ENCODE measurements at regions not wholly inside any gene's neighbourhood (a gene's known extent, or its start where the extent isn't known, plus 50 kb on each side); places are given as distances from the start of the nearest gene placed in this dataset.
"Not testable (repeated sequence)": the region's sequence is repeated elsewhere in the genome, so short reads cannot be mapped to it uniquely, and the experiment has no call there.

DNA sequence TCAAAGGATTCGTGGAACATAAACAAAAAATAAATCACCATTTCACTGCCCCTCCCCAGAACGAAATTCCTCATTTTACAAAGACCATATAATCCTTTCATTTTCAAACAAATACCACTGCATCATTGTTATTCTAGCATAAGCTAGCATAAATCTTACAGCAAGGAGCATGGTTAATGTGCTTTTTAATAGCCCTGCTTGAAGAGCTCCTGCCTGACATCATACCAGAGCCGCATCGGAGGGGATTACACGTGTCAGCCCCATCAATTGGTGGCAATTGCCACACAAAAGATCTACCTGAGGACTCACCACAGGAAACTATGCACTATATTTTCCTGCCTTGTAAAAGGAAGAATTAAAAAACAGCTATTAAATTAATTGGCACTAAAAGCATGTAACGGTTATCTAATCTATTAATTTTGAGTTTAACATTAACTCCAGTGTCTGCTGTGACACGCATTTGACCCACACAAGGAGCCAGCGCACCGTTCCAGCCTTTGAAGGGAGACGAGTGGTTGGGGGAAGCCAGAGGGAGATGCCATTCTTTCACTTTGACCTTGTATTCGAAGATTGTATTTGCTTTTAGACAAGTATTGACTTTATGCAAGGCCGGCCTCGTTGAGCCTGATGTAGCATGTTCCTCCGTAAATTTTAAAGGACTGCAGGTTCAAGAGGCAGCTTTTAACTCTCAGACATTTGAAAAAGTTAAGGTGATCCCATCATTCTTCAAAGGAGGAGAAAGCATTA, 261.1 kb upstream of the RNF32 start:
- TF ChIP-seq, protein P1, sequence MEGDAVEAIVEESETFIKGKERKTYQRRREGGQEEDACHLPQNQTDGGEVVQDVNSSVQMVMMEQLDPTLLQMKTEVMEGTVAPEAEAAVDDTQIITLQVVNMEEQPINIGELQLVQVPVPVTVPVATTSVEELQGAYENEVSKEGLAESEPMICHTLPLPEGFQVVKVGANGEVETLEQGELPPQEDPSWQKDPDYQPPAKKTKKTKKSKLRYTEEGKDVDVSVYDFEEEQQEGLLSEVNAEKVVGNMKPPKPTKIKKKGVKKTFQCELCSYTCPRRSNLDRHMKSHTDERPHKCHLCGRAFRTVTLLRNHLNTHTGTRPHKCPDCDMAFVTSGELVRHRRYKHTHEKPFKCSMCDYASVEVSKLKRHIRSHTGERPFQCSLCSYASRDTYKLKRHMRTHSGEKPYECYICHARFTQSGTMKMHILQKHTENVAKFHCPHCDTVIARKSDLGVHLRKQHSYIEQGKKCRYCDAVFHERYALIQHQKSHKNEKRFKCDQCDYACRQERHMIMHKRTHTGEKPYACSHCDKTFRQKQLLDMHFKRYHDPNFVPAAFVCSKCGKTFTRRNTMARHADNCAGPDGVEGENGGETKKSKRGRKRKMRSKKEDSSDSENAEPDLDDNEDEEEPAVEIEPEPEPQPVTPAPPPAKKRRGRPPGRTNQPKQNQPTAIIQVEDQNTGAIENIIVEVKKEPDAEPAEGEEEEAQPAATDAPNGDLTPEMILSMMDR (IDR thresholded peaks at IDR 0.05; ENCODE audit: low read depth, low read length) = no peak
- no peak overlapping the region for H3K4me3 ChIP-seq (ENCODE audit: low read depth, low read length)
- DNase-seq (ENCODE audit: low read depth, low spot score) = no peak
- in situ Hi-C loops (cut with HindIII; ENCODE audit: low sequenced_read_pairs) = no loop called here

DNA sequence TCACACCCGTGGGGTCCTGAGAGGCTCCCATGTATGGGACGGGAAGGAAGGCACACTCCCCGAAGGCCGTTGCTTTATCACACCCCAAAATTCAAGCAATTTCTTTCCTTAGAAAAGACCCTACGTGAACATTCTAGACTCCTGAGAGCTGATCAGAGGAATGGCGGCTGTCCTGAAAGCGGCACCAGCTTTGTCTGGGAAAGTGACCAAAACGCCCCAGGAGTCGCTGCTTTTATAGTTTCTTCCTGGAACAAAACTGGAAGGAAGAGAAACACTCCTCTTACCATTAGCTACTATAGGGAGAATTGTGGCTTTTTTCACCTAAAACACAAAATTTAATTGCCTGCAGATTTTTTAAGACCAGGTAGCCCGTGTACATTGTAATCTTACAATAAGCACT, 261.8 kb upstream of the RNF32 start:
- no peak overlapping the region for H3K4me3 ChIP-seq (ENCODE audit: low read depth, low read length)
- no peak for DNase-seq (ENCODE audit: low read depth, low spot score)
- in situ Hi-C loops (cut with HindIII; ENCODE audit: low sequenced_read_pairs) = no loop called here
- TF ChIP-seq, protein P1 (IDR thresholded peaks at IDR 0.05; ENCODE audit: low read depth, low read length) = no peak

DNA sequence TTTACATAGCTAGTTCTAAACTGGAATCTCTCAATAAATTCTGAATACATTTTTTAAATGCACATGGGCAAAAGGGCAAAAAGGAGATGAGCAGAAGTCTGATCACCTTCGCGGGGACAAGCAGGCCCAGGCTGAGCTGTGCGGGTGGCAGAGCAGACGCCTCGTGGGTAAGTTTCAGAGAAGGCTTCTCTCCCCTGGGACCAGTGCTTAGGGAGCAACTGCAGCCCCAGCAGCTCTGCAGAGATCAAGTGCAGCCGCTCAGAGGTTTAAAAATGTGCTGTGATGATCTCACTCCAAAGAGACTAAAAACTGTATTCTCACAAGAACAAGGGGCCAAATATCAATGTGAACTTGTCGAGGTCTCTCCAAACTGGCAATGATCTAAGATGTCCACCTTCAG, 264.3 kb upstream of the RNF32 start:
- no peak overlapping the region for H3K4me3 ChIP-seq (ENCODE audit: low read depth, low read length)
- TF ChIP-seq, protein P1 (IDR thresholded peaks at IDR 0.05; ENCODE audit: low read depth, low read length) = no peak
- DNase-seq (ENCODE audit: low read depth, low spot score) = no peak
- in situ Hi-C loops (cut with HindIII; ENCODE audit: low sequenced_read_pairs) = no loop called here

DNA sequence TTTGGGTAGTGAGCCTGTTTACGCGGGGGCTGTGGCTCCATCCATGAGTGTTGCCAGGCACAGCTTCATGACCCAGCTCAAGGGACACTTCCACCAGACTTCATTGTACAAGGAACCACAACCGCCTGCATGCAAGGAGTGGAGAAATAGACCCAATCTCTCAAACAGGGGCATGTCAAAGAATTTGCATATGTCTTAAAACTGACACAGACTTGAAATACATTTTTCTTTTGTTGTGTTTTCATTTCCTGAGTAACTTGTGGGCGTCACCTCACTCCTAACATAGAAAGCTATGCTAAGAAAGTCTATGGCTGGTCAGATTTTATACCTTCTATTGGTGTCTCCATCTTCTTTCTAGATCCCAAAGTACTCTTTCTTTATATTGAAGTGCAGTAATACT, 266.2 kb upstream of the RNF32 start:
- TF ChIP-seq, protein P1 (IDR thresholded peaks at IDR 0.05; ENCODE audit: low read depth, low read length) = no peak
- no peak overlapping the region for H3K4me3 ChIP-seq (ENCODE audit: low read depth, low read length)
- in situ Hi-C loops (cut with HindIII; ENCODE audit: low sequenced_read_pairs) = no loop called here
- DNase-seq (ENCODE audit: low read depth, low spot score) = no peak

DNA sequence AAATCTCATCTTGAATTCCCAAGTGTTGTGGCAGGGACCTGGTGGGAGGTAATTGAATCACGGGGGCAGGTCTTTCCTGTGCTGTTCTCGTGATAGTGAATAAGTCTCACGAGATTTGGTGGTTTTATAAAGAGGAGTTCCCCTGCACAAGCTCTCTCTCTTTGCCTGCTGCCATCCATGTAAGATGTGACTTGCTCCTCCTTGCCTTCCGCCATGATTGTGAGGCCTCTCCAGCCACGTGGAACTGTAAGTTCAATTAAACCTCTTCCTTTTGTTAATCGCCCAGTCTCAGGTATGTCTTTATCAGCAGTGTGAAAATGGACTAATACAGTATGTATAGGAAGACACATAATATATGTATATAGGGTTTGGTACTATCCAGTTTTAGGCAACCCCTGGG, 270.6 kb upstream of the RNF32 start:
- DNase-seq (ENCODE audit: low read depth, low spot score) = not testable (repeated sequence)

DNA sequence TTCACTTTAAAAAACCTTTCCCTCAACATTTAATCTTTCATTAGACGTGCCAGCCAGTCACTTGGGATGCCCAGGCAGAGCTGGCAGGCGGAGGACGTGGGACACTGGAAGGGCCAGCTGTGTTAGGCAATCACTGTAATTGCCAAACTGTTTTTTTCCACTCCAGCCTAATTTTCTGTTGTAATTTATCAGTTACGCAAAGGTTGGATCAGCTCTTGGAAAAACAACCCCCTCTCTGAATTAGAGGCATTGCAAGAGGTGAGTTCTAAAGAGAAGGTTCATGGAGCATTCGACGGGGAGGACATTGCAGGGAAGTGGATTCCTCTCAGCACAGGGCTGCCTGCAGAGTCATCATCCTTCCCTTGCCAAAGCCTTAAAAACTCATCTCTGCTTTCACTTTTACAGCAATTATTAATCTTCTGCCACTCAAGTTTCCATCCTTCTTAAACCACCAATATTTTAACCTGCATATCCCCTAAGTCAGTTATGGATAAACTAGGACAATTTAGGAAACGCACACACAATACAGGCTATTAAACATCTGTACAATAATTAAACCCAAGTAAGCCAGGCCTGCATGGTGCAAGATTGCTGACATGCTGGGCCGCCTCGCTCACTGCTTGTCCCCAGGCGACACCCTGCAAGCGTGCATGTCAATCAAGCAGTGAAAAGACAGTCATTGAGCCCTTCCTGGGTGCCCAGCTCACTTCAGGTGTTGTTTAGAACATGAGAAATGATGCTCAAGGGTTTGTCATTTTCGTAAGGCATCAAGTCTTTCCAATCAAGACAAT, 272.3 kb upstream of the RNF32 start:
- TF ChIP-seq, protein P1 (IDR thresholded peaks at IDR 0.05; ENCODE audit: low read depth, low read length) = no peak
- DNase-seq (ENCODE audit: low read depth, low spot score) = no peak
- in situ Hi-C loops (cut with HindIII; ENCODE audit: low sequenced_read_pairs) = no loop called here
- H3K4me3 ChIP-seq (ENCODE audit: low read depth, low read length) = no peak overlapping the region

More for the DNA sequence above, 270.6 kb upstream of the RNF32 start:
- H3K4me3 ChIP-seq (ENCODE audit: low read depth, low read length); in situ Hi-C loops (cut with HindIII; ENCODE audit: low sequenced_read_pairs): not testable (repeated sequence)

DNA sequence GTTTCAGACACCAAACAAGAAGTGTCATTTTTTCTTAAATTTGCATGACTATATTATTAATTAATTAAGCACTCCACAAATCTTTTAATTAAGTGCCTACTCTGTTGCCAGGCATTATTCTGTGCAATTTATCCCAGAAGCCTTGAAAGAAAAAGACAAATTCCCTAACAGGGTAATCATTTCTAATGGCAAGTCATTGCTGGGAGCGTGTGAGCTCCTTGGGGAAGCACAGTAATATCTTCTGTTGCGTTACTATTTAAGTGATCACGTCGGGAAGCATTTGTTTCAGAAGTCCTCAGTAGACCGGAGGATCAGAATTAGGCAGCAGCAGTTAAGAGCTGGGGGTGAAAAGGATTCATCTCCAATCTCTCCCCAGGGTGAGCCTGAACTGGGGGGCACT, 276.8 kb upstream of the RNF32 start:
- in situ Hi-C loops (cut with HindIII; ENCODE audit: low sequenced_read_pairs) = no loop called here
- no peak overlapping the region for H3K4me3 ChIP-seq (ENCODE audit: low read depth, low read length)
- DNase-seq (ENCODE audit: low read depth, low spot score) = no peak
- TF ChIP-seq, protein P1 (IDR thresholded peaks at IDR 0.05; ENCODE audit: low read depth, low read length) = no peak
